Thyroid gland (tissue), 4 donors: ENCODE measurements at regions not wholly inside any gene's neighbourhood (a gene's known extent, or its start where the extent isn't known, plus 50 kb on each side); places are given as distances from the start of the nearest gene placed in this dataset.
A peak's percentile ranks its signal among the peaks of the same experiment; 100 is the strongest.

ENCODE experiments used
- DNase-seq, 2 donors: peaks; one replicate each; pipeline ENCODE4 v3.0.0-alpha.2; 2019
- H3K27ac ChIP-seq, 3 donors: fragments of 200-600 bp; sonication (generic); 1 replicate in 2 of 3; 2 replicates in 1 of 3; pipeline ENCODE4 v1.5.1; 2016 to 2019; ENCODE audit warnings: mild to moderate bottlenecking in 1 of 3, moderate library complexity in 1 of 3
- H3K27me3 ChIP-seq: fragments of 200-600 bp; sonication (generic); one replicate; pipeline ENCODE4 v1.5.1; 2019
- H3K36me3 ChIP-seq, 2 donors: fragments of 200-600 bp; sonication (generic); one replicate each; pipeline ENCODE4 v1.5.1; 2016 to 2019
- H3K4me1 ChIP-seq, 2 donors: fragments of 200-600 bp; sonication (generic); one replicate each; pipeline ENCODE4 v1.5.1; 2017 to 2019
- H3K4me3 ChIP-seq, 3 donors: fragments of 200-600 bp; sonication (generic); replicated peaks in 1 of 3; 1 replicate in 2 of 3; 2 replicates in 1 of 3; pipeline ENCODE4 v1.5.1; 2016; ENCODE audit warnings: mild to moderate bottlenecking in 1 of 3
- H3K9me3 ChIP-seq: fragments of 200-600 bp; sonication (generic); one replicate; pipeline ENCODE4 v1.5.1; 2017
- CTCF ChIP-seq, 6 experiments: fragments of 200-600 bp in 3 of 6; fragments of 450-650 bp in 3 of 6; sonication (generic) in 3 of 6; IDR thresholded peaks; one replicate each; pipeline ENCODE4 v1.5.1; 2016 to 2019; ENCODE audit warnings: antibody characterized with exemption in 6 of 6, mild to moderate bottlenecking in 2 of 6, inconsistent platforms in 1 of 6, moderate library complexity in 1 of 6
- POLR2A ChIP-seq, 2 donors: fragments of 450-650 bp; IDR thresholded peaks; one replicate each; pipeline ENCODE4 v1.6.1; 2017; ENCODE audit warnings: antibody characterized with exemption in 2 of 2, mild to moderate bottlenecking in 2 of 2, moderate library complexity in 1 of 2
- WGBS, 2 donors: methylation state at CpG; one replicate each; pipeline ENCODE4 v1.1.5; 2017; 5-methylcytosine and 5-hydroxymethylcytosine counted together
- intact Hi-C: fragments of 100-400 bp; cut with DNase I; formaldehyde crosslinking; loops from one replicate; pipeline ENCODE4 v1.15.1; 2023

GRCh38 chr19:30718707-30719106 lies 346.5 kb downstream of the ZNF536 start:
- TF ChIP-seq POLR2A (IDR thresholded peaks at IDR 0.05) (no peak), CTCF (IDR thresholded peaks at IDR 0.05) (no peak)
- intact Hi-C loops, result no loop called here
- H3K4me3 ChIP-seq, result peak overlapping the region in 1 of 3 donors; percentile 48
- no peaks in the 10 kb centered on the region for H3K27me3 ChIP-seq
- no peaks in the 10 kb centered on the region for H3K9me3 ChIP-seq
- WGBS, 2 donors, result 38 to 47% methylated on average over 4 of the region's 4 CpGs
- no peaks in the 10 kb centered on the region for H3K36me3 ChIP-seq
- DNase-seq, result peak; percentile 42 to 64
- peaks cover 6 to 8% of the 10 kb centered on the region in 2 donors for H3K4me1 ChIP-seq
- peak overlapping the region; percentile 87 to 93 (median 90) for H3K27ac ChIP-seq

- Histone ChIP-seq H3K9me3 (no peaks in the 10 kb centered on the region), H3K27ac (no peak overlapping the region), H3K27me3 (no peaks in the 10 kb centered on the region), H3K36me3 (no peaks in the 10 kb centered on the region), H3K4me3 (no peak overlapping the region), H3K4me1 (peaks cover 6 to 8% of the 10 kb centered on the region in 2 donors)
- TF ChIP-seq CTCF (IDR thresholded peaks at IDR 0.05) (no peak), POLR2A (IDR thresholded peaks at IDR 0.05) (no peak)
- WGBS, 2 donors, result 77 to 82% methylated on average over 2 of the region's 2 CpGs
- intact Hi-C loops, result no loop called here
- DNase-seq, result no peak
Measured at GRCh38 chr19:30718014-30718413, 345.8 kb downstream of the ZNF536 start.

DNA sequence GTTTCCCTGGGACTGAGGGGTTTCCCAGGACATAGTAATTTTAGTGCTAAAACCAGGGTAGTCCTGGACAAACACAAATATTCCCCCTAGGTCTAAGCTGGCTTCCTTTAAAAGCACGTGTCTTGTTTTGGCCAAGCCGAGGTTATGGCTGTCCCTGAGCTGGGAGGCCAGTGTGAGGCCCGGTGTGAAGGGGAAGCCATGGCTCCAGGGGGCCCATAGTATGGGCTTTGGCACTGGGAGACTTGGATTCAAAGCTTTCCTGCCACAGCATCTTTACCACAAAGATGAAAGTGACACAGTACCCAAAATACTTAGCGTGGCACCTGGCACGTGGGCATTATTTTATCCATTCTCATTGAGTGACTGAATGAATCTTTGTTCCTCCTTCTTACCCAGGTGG lies 345.2 kb downstream of the ZNF536 start:
- H3K27ac ChIP-seq, result no peak overlapping the region
- H3K36me3 ChIP-seq, result no peaks in the 10 kb centered on the region
- peaks cover 6 to 8% of the 10 kb centered on the region in 2 donors for H3K4me1 ChIP-seq
- no peaks in the 10 kb centered on the region for H3K27me3 ChIP-seq
- TF ChIP-seq CTCF (IDR thresholded peaks at IDR 0.05) (no peak), POLR2A (IDR thresholded peaks at IDR 0.05) (no peak)
- H3K9me3 ChIP-seq, result no peaks in the 10 kb centered on the region
- no peak for DNase-seq
- H3K4me3 ChIP-seq, result no peak overlapping the region
- WGBS, 2 donors, result 83 to 84% methylated on average over 5 of the region's 5 CpGs
- intact Hi-C loops, result no loop called here

DNA sequence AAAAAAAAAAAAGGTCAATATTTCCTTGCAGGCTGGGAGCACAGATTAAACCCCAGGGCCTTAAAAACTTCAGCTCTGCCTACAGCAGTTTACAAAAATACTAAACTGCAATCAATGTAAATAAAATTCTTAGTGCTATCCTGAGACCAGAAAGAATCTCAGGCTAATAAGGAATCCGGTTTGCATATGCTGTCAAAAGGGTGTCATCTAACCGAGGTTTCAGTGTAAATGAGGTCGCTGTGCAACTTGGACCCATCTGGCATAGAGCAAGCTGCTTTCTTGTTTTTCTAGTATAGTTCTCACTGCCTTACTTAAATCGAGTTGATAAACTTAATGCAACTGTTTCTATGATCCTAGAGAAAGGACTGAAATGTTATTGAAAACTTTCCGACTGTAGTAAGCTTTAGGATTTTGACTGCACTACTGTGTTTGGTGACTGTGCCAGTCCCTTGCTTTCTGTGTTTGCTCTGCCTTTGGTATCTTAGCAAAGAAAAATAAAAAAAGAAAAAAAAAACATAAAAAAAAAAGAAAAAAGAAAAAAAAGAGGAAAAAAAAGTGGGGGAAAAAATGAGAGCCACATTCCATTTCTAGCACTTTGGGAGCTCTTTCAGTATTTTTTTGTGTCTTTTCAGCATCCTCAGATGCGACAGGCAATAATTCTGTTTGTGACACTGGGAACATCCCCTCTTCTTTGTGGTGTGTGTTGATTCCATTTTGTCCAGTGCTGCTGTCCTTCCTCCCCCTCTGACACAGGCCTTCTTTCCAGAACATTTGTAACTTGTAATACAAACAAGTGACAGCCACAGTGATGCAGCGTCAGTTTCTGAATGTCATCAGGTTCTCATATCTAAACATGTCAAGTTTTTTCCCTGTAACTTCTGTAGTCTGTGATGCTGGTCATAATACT lies 340.5 kb downstream of the ZNF536 start:
- intact Hi-C loops, result no loop called here
- TF ChIP-seq CTCF (IDR thresholded peaks at IDR 0.05) (no peak), POLR2A (IDR thresholded peaks at IDR 0.05) (no peak)
- Histone ChIP-seq H3K4me1 (peaks cover 5 to 7% of the 10 kb centered on the region in 2 donors), H3K27me3 (no peaks in the 10 kb centered on the region), H3K9me3 (no peaks in the 10 kb centered on the region), H3K27ac (peak overlapping the region in 1 of 3 donors; percentile 13), H3K4me3 (no peak overlapping the region), H3K36me3 (no peaks in the 10 kb centered on the region)
- WGBS, 2 donors, result 84 to 85% methylated on average over 7 of the region's 7 CpGs
- no peak for DNase-seq

DNA sequence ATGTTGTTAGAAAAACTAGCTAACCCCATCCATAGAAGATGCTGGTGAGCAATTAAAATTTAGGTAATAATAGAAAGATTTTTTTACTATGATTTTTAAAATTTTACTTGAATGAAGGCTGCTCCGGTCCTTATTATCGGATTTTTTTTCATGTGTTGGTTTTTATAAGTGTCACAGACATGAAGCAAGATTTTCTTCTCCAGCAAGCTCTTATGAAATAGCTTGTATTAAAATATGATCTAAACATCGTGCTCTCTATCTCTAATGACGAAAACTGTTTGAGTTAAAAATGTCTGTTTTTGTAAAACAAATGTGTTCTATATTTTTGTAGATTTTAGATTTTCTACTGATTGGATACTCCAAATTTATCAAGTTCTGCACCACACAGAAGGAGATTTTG lies 339.6 kb downstream of the ZNF536 start:
- H3K36me3 ChIP-seq, result no peaks in the 10 kb centered on the region
- no peaks in the 10 kb centered on the region for H3K27me3 ChIP-seq
- H3K27ac ChIP-seq, result peak overlapping the region in 1 of 3 donors; percentile 13
- H3K4me3 ChIP-seq, result no peak overlapping the region
- H3K4me1 ChIP-seq, result peaks cover 5 to 7% of the 10 kb centered on the region in 2 donors
- WGBS, 2 donors, result 95% methylated on average over 4 of the region's 4 CpGs
- H3K9me3 ChIP-seq, result no peaks in the 10 kb centered on the region
- intact Hi-C loops, result no loop called here
- TF ChIP-seq CTCF (IDR thresholded peaks at IDR 0.05), result no peak
- no peak for TF ChIP-seq POLR2A (IDR thresholded peaks at IDR 0.05)
- no peak for DNase-seq
